ENCODE measurements at regions not wholly inside any gene's neighbourhood (a gene's known extent, or its start where the extent isn't known, plus 50 kb on each side); places are given as distances from the start of the nearest gene placed in this dataset.

- TF ChIP-seq POLR2A (IDR thresholded peaks at IDR 0.05; ENCODE audit: low read depth, low read length) = no peak
- no peak for TF ChIP-seq POLR2AphosphoS5 (IDR thresholded peaks at IDR 0.05; ENCODE audit: low read depth, low read length)
Observed at GRCh38 chr4:7132249-7132648, 60.1 kb upstream of the SORCS2 start.

Data from GM12891 (cell line).